ENCODE measurements at regions not wholly inside any gene's neighbourhood (a gene's known extent, or its start where the extent isn't known, plus 50 kb on each side); places are given as distances from the start of the nearest gene placed in this dataset.

DNA sequence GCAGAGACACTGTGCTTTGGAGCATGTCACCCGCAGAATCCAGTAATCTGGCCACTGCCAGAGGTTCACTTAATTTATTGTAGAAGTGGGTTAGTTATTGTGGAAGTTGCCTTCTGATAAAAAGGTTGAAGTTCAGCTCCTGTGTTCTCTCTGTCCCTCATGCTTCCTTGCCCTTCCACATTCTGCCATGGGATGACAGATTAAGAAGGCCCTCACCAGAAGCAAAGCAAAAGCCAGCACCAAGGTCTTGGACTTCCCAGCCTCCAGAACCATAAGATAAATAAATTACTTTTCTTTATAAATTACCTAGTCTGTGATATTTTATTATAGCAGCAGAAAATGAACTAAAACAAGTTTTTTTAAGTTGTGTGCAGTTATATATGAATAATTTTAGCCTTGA is 145.0 kb upstream of the SH3BP4 start:
- no peak for TF ChIP-seq PPARA (CRISPR knock-in tag; IDR thresholded peaks at IDR 0.05; ENCODE audit: borderline replicate concordance)
- TF ChIP-seq ARNTL (CRISPR knock-in tag; IDR thresholded peaks at IDR 0.05; ENCODE audit: borderline replicate concordance, low read depth) = no peak
- no peak for TF ChIP-seq ZFP3 (CRISPR knock-in tag; IDR thresholded peaks at IDR 0.05)
- TF ChIP-seq GLIS3 (CRISPR knock-in tag; IDR thresholded peaks at IDR 0.05) = no peak
- no peak for TF ChIP-seq ZFP30 (CRISPR knock-in tag; IDR thresholded peaks at IDR 0.05)
- no peak for TF ChIP-seq CSDC2 (CRISPR knock-in tag; IDR thresholded peaks at IDR 0.05)

Data from SK-N-SH treated with all-trans-retinoic acid at 6 μM for 48 hours (cell line).